ENCODE measurements at regions not wholly inside any gene's neighbourhood (a gene's known extent, or its start where the extent isn't known, plus 50 kb on each side); places are given as distances from the start of the nearest gene placed in this dataset.

DNA sequence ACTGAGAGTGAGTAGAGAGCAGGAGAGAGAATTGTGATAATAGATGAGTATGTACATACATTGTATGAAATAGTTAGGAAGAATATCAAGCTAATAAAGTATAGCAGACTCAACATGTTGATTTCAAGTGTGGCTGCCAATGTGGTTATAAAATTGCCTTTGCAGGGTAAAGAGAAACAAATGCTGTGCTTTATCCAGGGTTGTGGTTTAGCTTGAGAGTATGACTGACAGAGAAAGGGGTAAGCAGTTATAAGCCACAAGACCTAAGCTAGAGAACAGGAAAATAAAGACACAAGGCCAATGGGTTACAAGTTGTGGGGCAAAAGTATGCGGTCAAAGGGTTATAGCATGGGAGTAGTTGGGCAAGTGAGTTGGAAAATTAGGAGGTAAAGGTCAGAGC, 1217.5 kb downstream of the DIAPH3 start:
- DNase-seq (ENCODE audit: low read depth, low spot score) (no peak), FAIRE-seq (no peak), ATAC-seq (no peak)
- Histone ChIP-seq H3K27me3 (replicated peaks in 1 of 2; ENCODE audit: control insufficient read depth in 2 of 2, insufficient read depth in 2 of 2, low read length in 1 of 2) (no peaks in the 10 kb centered on the region), H3K4me2 (ENCODE audit: control insufficient read depth, insufficient read depth) (no peak overlapping the region), H3K9ac (ENCODE audit: control insufficient read depth, insufficient read depth, low read length) (no peak overlapping the region), H3K36me3 (ENCODE audit: control insufficient read depth in 2 of 2, insufficient read depth in 2 of 2, low read length in 1 of 2) (no peaks in the 10 kb centered on the region), H3K27ac (ENCODE audit: control insufficient read depth, insufficient read depth) (no peak overlapping the region), H2AFZ (ENCODE audit: control insufficient read depth, low read depth, low read length) (no peak overlapping the region), H4K20me1 (ENCODE audit: control insufficient read depth, insufficient read depth) (no peaks in the 10 kb centered on the region), H3K4me1 (ENCODE audit: control insufficient read depth, insufficient read depth, low read length) (no peaks in the 10 kb centered on the region), H3K79me2 (ENCODE audit: control insufficient read depth, insufficient read depth, low read length) (no peaks in the 10 kb centered on the region), H3K9me3 (replicated peaks; ENCODE audit: control insufficient read depth, insufficient read depth, low read length) (peaks cover 5% of the 10 kb centered on the region), H3K4me3 (no peak overlapping the region)
- ChIA-PET SMC1A (ENCODE audit: uncharacterized antibody, unreplicated experiment) (interaction anchor here (0.8 to 0.9 kb wide), 2 partner anchors 65 to 329 kb away, joined by 3 to 4 read pairs; no protein-coding TSS in a partner anchor), RAD21 (ENCODE audit: unreplicated experiment) (interaction anchor here (1.1 kb wide), 1 partner anchor 25 kb away, joined by 4 read pairs; no protein-coding TSS in a partner anchor), CTCF (no interaction called here), POLR2A (no interaction called here)
- in situ Hi-C loops (cut with MboI) = no loop called here
- no TSS peak for BruUV-seq (replicated peaks)
- WGBS (ENCODE audit: insufficient coverage, insufficient replicate concordance, low lambda C conversion rate, missing lambda C conversion rate) = 59% methylated on average over 1 of the region's 1 CpG
- TF ChIP-seq RUNX3 (IDR thresholded peaks at IDR 0.05; ENCODE audit: low read length) (0 out of 2 replicates have a peak, but pooled peaks have one; percentile 16), SMAD1 (IDR thresholded peaks at IDR 0.05; ENCODE audit: low read depth, partially characterized antibody) (no peak)
- TF ChIP-seq, protein P1, sequence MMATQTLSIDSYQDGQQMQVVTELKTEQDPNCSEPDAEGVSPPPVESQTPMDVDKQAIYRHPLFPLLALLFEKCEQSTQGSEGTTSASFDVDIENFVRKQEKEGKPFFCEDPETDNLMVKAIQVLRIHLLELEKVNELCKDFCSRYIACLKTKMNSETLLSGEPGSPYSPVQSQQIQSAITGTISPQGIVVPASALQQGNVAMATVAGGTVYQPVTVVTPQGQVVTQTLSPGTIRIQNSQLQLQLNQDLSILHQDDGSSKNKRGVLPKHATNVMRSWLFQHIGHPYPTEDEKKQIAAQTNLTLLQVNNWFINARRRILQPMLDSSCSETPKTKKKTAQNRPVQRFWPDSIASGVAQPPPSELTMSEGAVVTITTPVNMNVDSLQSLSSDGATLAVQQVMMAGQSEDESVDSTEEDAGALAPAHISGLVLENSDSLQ (IDR thresholded peaks at IDR 0.05) = 0 out of 2 replicates have a peak, but pooled peaks have one; percentile 23
- intact Hi-C loops (cut with micrococcal nuclease; ENCODE audit: unreplicated experiment) = no loop called here

DNA sequence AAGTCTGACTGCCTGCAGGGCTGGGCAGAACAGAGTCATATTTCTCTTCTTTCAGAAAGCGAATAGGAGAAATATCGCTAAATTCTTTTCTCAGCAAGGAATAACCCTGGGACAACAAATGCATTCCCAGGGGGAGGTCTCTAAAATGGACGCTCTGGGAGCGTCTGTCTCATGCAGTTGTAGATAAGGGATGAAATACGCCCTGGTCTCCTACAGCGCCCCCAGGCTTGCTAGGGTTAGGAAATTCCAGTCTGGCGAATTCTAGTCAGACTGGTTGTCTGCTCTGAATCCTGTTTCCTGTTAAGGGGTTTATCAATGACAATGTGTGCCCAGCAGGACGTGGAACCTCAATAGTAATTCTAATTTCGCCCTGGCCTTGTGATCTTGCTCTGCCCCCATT, 1214.1 kb downstream of the DIAPH3 start:
- POLR2A ChIA-PET = no interaction called here
- TF ChIP-seq ZNF217 (IDR thresholded peaks at IDR 0.05) (0 out of 2 replicates have a peak, but pooled peaks have one; percentile 31), GABPA (IDR thresholded peaks at IDR 0.05; ENCODE audit: low read depth) (no peak), CBX5 (IDR thresholded peaks at IDR 0.05; ENCODE audit: low read depth) (peak; percentile 84; the same call in 1 of the 2 replicates), SPI1 (IDR thresholded peaks at IDR 0.05; ENCODE audit: borderline replicate concordance, insufficient read depth, low read depth, low read length) (no peak), NFYA (IDR thresholded peaks at IDR 0.05; ENCODE audit: borderline replicate concordance, low read depth, low read length) (no peak), ZNF274 (IDR thresholded peaks at IDR 0.05; ENCODE audit: insufficient read depth, insufficient read length) (no peak), STAT3 (IDR thresholded peaks at IDR 0.05; ENCODE audit: low read depth, low read length) (no peak), CBX3 (IDR thresholded peaks at IDR 0.05; ENCODE audit: borderline replicate concordance, low read depth) (no peak), BACH1 (IDR thresholded peaks at IDR 0.05; ENCODE audit: borderline replicate concordance) (no peak), SMARCA5 (IDR thresholded peaks at IDR 0.05) (no peak), BHLHE40 (IDR thresholded peaks at IDR 0.05; ENCODE audit: borderline replicate concordance in 1 of 2, low read depth in 2 of 2, low read length in 1 of 2) (no peak)
- TF ChIP-seq, protein P2, sequence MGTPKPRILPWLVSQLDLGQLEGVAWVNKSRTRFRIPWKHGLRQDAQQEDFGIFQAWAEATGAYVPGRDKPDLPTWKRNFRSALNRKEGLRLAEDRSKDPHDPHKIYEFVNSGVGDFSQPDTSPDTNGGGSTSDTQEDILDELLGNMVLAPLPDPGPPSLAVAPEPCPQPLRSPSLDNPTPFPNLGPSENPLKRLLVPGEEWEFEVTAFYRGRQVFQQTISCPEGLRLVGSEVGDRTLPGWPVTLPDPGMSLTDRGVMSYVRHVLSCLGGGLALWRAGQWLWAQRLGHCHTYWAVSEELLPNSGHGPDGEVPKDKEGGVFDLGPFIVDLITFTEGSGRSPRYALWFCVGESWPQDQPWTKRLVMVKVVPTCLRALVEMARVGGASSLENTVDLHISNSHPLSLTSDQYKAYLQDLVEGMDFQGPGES (IDR thresholded peaks at IDR 0.05) = no peak
- TF ChIP-seq, protein P3, sequence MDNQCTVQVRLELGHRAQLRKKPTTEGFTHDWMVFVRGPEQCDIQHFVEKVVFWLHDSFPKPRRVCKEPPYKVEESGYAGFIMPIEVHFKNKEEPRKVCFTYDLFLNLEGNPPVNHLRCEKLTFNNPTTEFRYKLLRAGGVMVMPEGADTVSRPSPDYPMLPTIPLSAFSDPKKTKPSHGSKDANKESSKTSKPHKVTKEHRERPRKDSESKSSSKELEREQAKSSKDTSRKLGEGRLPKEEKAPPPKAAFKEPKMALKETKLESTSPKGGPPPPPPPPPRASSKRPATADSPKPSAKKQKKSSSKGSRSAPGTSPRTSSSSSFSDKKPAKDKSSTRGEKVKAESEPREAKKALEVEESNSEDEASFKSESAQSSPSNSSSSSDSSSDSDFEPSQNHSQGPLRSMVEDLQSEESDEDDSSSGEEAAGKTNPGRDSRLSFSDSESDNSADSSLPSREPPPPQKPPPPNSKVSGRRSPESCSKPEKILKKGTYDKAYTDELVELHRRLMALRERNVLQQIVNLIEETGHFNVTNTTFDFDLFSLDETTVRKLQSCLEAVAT (IDR thresholded peaks at IDR 0.05) = 0 out of 2 replicates have a peak, but pooled peaks have one; percentile 24

More for the DNA sequence above, 1214.1 kb downstream of the DIAPH3 start:
- intact Hi-C loops (cut with micrococcal nuclease; ENCODE audit: unreplicated experiment) = loop anchor here (5.0 to 10.0 kb wide), 2 partner anchors 57 to 405 kb away; no protein-coding TSS in a partner anchor
- BruUV-seq (replicated peaks) = no TSS peak
- FAIRE-seq (no peak), ATAC-seq (no peak), DNase-seq (ENCODE audit: low read depth, low spot score) (no peak)
- CTCF ChIA-PET = no interaction called here
- in situ Hi-C loops (cut with MboI) = loop anchor here (25.0 kb wide), 1 partner anchor 1312 kb away; the partner anchor contains the start of gene PCDH17
- Histone ChIP-seq H3K36me3 (ENCODE audit: control insufficient read depth in 2 of 2, insufficient read depth in 2 of 2, low read length in 1 of 2) (no peaks in the 10 kb centered on the region), H3K4me2 (ENCODE audit: control insufficient read depth, insufficient read depth) (no peak overlapping the region), H3K9ac (ENCODE audit: control insufficient read depth, insufficient read depth, low read length) (no peak overlapping the region), H3K27me3 (replicated peaks in 1 of 2; ENCODE audit: control insufficient read depth in 2 of 2, insufficient read depth in 2 of 2, low read length in 1 of 2) (no peaks in the 10 kb centered on the region), H3K9me3 (replicated peaks; ENCODE audit: control insufficient read depth, insufficient read depth, low read length) (peaks cover 8% of the 10 kb centered on the region), H3K4me3 (no peak overlapping the region), H2AFZ (ENCODE audit: control insufficient read depth, low read depth, low read length) (no peak overlapping the region), H3K27ac (ENCODE audit: control insufficient read depth, insufficient read depth) (no peak overlapping the region), H3K79me2 (ENCODE audit: control insufficient read depth, insufficient read depth, low read length) (no peaks in the 10 kb centered on the region), H3K4me1 (ENCODE audit: control insufficient read depth, insufficient read depth, low read length) (no peaks in the 10 kb centered on the region), H4K20me1 (ENCODE audit: control insufficient read depth, insufficient read depth) (no peaks in the 10 kb centered on the region)
- RAD21 ChIA-PET (ENCODE audit: unreplicated experiment) = no interaction called here
- 67% methylated on average over 9 of the region's 9 CpGs for WGBS (ENCODE audit: insufficient coverage, insufficient replicate concordance, low lambda C conversion rate, missing lambda C conversion rate)
- SMC1A ChIA-PET (ENCODE audit: uncharacterized antibody, unreplicated experiment) = no interaction called here
